Thoracic aorta (tissue), 2 donors: ENCODE measurements at regions not wholly inside any gene's neighbourhood (a gene's known extent, or its start where the extent isn't known, plus 50 kb on each side); places are given as distances from the start of the nearest gene placed in this dataset.
"Not testable (repeated sequence)": the region's sequence is repeated elsewhere in the genome, so short reads cannot be mapped to it uniquely, and the experiment has no call there.

Source experiments
- ATAC-seq: fragments of 150-250 bp; one replicate; pipeline ENCODE4 v1.8.0; 2017; ENCODE audit warnings: low read depth; ENCODE audit not compliant: insufficient number of reproducible peaks, low FRiP score
- DNase-seq: peaks from one replicate; pipeline ENCODE4 v3.0.0-alpha.2; 2020; ENCODE audit warnings: low spot score
- H3K27ac ChIP-seq, 2 donors: fragments of 200-600 bp; sonication (generic); 1 replicate in 1 of 2; 2 replicates in 1 of 2; pipeline ENCODE4 v1.5.1; 2016; ENCODE audit warnings: mild to moderate bottlenecking in 2 of 2, moderate library complexity in 2 of 2
- H3K27me3 ChIP-seq: fragments of 200-600 bp; sonication (generic); replicated peaks from 2 replicates; pipeline ENCODE4 v1.6.0; 2016; ENCODE audit warnings: mild to moderate bottlenecking; ENCODE audit not compliant: insufficient read depth
- H3K36me3 ChIP-seq: fragments of 200-600 bp; sonication (generic); one replicate; pipeline ENCODE4 v1.5.1; 2016
- H3K4me1 ChIP-seq, 2 donors: fragments of 200-600 bp; sonication (generic); 1 replicate in 1 of 2; 2 replicates in 1 of 2; pipeline versions ENCODE4 v1.5.1 to v1.6.0; 2016; ENCODE audit warnings: low read depth in 2 of 2, mild to moderate bottlenecking in 1 of 2; ENCODE audit not compliant: control insufficient read depth in 1 of 2
- H3K4me3 ChIP-seq: fragments of 200-600 bp; sonication (generic); 2 replicates; pipeline ENCODE4 v1.5.1; 2016; ENCODE audit warnings: mild to moderate bottlenecking
- H3K9me3 ChIP-seq: fragments of 200-600 bp; sonication (generic); 2 replicates; pipeline ENCODE4 v1.5.1; 2016
- CTCF ChIP-seq: fragments of 200-600 bp; sonication (generic); IDR thresholded peaks from one replicate; pipeline ENCODE4 v1.5.1; 2019; ENCODE audit warnings: antibody characterized with exemption

DNA sequence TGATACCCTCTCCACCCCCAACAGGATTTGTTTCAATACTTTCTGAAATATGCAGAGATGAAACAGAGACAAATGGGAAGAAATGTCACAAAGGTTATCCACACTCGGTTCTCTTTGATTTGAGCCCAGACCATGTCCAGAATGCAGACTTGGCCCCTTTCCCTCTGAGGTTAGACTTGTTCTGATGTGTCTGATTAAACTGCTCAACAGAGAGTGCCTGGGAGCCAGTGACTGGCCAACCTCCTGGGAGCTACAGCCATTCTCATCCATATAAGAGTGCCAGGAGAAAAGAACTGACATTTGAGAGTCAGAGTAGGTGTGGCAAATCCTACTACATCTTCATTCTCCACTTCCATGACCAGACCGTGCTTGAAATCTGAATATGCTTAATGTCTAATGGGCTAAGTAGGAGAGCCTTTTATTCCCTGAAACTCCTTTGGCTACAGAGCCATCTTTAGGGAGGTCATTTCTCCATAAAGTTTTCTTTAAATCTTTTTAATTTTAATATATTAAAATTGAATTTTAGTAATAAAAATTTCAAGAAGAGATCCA is 201.4 kb downstream of the BLID start:
- H3K27me3 ChIP-seq: no peaks in the 10 kb centered on the region
- no peaks in the 10 kb centered on the region for H3K36me3 ChIP-seq
- no peak for DNase-seq
- TF ChIP-seq CTCF: no peak
- no peaks in the 10 kb centered on the region for H3K9me3 ChIP-seq
- no peak overlapping the region for H3K27ac ChIP-seq
- H3K4me3 ChIP-seq: no peak overlapping the region
- no peaks in the 10 kb centered on the region for H3K4me1 ChIP-seq
- ATAC-seq: no peak

DNA sequence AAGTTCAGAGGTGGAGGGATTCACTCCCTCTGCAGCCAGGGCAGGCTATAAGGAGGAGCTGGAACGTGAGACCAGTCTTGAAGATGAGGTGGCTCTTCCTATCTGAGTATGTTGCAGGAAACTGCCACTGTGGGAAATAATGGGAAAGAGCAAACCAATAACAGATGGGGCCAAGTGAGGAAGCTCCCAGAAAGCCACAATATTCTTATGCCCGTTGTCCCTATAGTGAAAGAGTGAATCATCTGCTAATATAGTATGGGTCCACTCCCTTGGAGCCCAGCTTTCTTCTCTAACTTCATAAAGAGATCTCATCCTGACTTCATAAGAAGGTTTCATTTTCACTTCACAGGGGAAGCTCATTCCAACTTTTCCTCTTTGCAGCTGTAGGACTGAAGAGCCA is 206.4 kb downstream of the BLID start:
- Histone ChIP-seq H3K27me3 (no peaks in the 10 kb centered on the region), H3K27ac (no peak overlapping the region), H3K4me3 (no peak overlapping the region), H3K36me3 (no peaks in the 10 kb centered on the region), H3K9me3 (no peaks in the 10 kb centered on the region), H3K4me1 (no peaks in the 10 kb centered on the region)
- DNase-seq: no peak
- no peak for TF ChIP-seq CTCF
- ATAC-seq: no peak

- Histone ChIP-seq H3K27ac (no peak overlapping the region), H3K27me3 (no peaks in the 10 kb centered on the region), H3K4me1 (no peaks in the 10 kb centered on the region), H3K4me3 (no peak overlapping the region), H3K9me3 (no peaks in the 10 kb centered on the region), H3K36me3 (no peaks in the 10 kb centered on the region)
- ATAC-seq (no peak), DNase-seq (no peak)
- TF ChIP-seq CTCF: no peak
Observed at GRCh38 chr11:121907379-121907778, 208.6 kb downstream of the BLID start.

- H3K4me3 ChIP-seq: no peak overlapping the region
- H3K36me3 ChIP-seq: no peaks in the 10 kb centered on the region
- H3K4me1 ChIP-seq: no peaks in the 10 kb centered on the region
- DNase-seq: no peak
- no peaks in the 10 kb centered on the region for H3K9me3 ChIP-seq
- no peak overlapping the region for H3K27ac ChIP-seq
- TF ChIP-seq CTCF: no peak
- H3K27me3 ChIP-seq: no peaks in the 10 kb centered on the region
- ATAC-seq: no peak
Observed at GRCh38 chr11:121904148-121904547, 211.9 kb downstream of the BLID start.

GRCh38 chr11:121901886-121902285 is 214.1 kb downstream of the BLID start:
- Histone ChIP-seq H3K4me3 (no peak overlapping the region), H3K4me1 (no peaks in the 10 kb centered on the region), H3K27me3 (no peaks in the 10 kb centered on the region), H3K36me3 (no peaks in the 10 kb centered on the region), H3K27ac (no peak overlapping the region), H3K9me3 (no peaks in the 10 kb centered on the region)
- TF ChIP-seq CTCF: no peak
- DNase-seq (no peak), ATAC-seq (no peak)

DNA sequence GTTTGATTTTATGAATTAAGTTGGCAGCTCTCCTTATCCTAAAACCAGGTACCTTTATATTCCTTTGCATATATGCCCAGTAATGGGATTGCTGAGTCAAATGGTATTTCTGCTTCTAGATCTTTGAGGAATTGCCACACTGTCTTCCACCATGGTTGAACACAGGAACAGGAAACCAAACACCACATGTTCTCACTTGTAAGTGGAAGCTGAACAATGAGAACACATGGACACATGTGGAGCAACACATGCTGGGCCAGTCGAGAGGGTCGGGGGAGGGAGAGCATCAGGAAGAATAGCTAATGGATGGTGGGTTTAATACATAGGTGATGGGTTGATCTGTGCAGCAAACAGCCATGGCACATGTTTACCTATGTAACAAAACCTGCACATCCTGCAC is 214.6 kb downstream of the BLID start:
- H3K36me3 ChIP-seq, H3K4me3 ChIP-seq, H3K27ac ChIP-seq, H3K27me3 ChIP-seq, H3K9me3 ChIP-seq, ATAC-seq, H3K4me1 ChIP-seq, DNase-seq: not testable (repeated sequence)
